ENCODE measurements at regions not wholly inside any gene's neighbourhood (a gene's known extent, or its start where the extent isn't known, plus 50 kb on each side); places are given as distances from the start of the nearest gene placed in this dataset.

- Histone ChIP-seq H4K8ac (ENCODE audit: low read depth in 2 of 2, low read length in 2 of 2) (no peak overlapping the region), H3K56ac (ENCODE audit: extremely low read depth, insufficient read depth, low read length) (no peak overlapping the region), H2AK5ac (ENCODE audit: low read depth, low read length) (no peak overlapping the region), H2BK20ac (ENCODE audit: low read depth, low read length) (no peak overlapping the region), H3K36me3 (ENCODE audit: control insufficient read depth, insufficient read depth, low read length) (no peaks in the 10 kb centered on the region), H3K27ac (ENCODE audit: insufficient read depth, low read length) (no peak overlapping the region), H3K27me3 (ENCODE audit: control insufficient read depth, insufficient read depth, low read length) (no peaks in the 10 kb centered on the region), H3K4ac (ENCODE audit: low read depth, low read length) (no peak overlapping the region), H3K4me3 (ENCODE audit: insufficient read depth, low read depth, low read length) (no peak overlapping the region), H3K79me1 (ENCODE audit: low read depth in 1 of 2, low read length in 2 of 2) (no peaks in the 10 kb centered on the region), H3K18ac (ENCODE audit: low read depth, low read length) (no peak overlapping the region), H3K14ac (replicated peaks; ENCODE audit: low read depth, low read length) (no peak overlapping the region), H3K4me2 (ENCODE audit: low read depth, low read length) (no peak overlapping the region), H4K20me1 (ENCODE audit: insufficient read depth, low read length) (no peaks in the 10 kb centered on the region), H2AFZ (replicated peaks; ENCODE audit: low read length, poor library complexity) (no peak overlapping the region), H3K4me1 (ENCODE audit: control insufficient read depth, insufficient read depth, low read length) (no peaks in the 10 kb centered on the region), H3K23ac (ENCODE audit: low read depth, low read length) (no peak overlapping the region), H3K9me3 (ENCODE audit: control insufficient read depth, insufficient read depth, low read length) (no peaks in the 10 kb centered on the region), H3K9ac (ENCODE audit: low read depth, low read length) (no peak overlapping the region), H3K9me1 (ENCODE audit: insufficient read depth, low read length) (no peaks in the 10 kb centered on the region), H4K91ac (ENCODE audit: insufficient read depth, low read depth, low read length) (no peak overlapping the region), H2BK5ac (ENCODE audit: low read depth, low read length, poor library complexity, severe bottlenecking) (no peak overlapping the region), H2BK120ac (ENCODE audit: low read depth, low read length) (no peak overlapping the region), H4K5ac (ENCODE audit: low read depth, low read length) (no peak overlapping the region), H2AK9ac (replicated peaks; ENCODE audit: low read depth, low read length, poor library complexity) (no peak overlapping the region), H2BK15ac (ENCODE audit: low read depth, low read length) (no peak overlapping the region)
- dilution Hi-C loops (cut with HindIII; ENCODE audit: low sequenced_read_pairs, unreplicated experiment): no loop called here
- ChIA-PET CTCF (no interaction called here), POLR2A (ENCODE audit: unreplicated experiment) (no interaction called here)
- no CpG with 5 or more reads among the region's 11 CpGs for WGBS, 2 experiments (ENCODE audit: extremely low coverage in 2 of 2, insufficient read length in 1 of 2)
- ATAC-seq (ENCODE audit: low read depth) (no peak), DNase-seq (no peak)
- TF ChIP-seq POLR2A (IDR thresholded peaks at IDR 0.05; ENCODE audit: low read depth, low read length) (no peak), CHD1 (IDR thresholded peaks at IDR 0.05; ENCODE audit: low read depth, low read length) (no peak), MAFK (IDR thresholded peaks at IDR 0.05; ENCODE audit: low read depth, low read length) (no peak), BHLHE40 (IDR thresholded peaks at IDR 0.05; ENCODE audit: low read depth, low read length) (no peak), FOS (IDR thresholded peaks at IDR 0.05; ENCODE audit: low read depth, low read length) (no peak), CEBPB (IDR thresholded peaks at IDR 0.05; ENCODE audit: low read depth, low read length) (no peak), USF2 (IDR thresholded peaks at IDR 0.05; ENCODE audit: low read depth, low read length) (no peak), RFX5 (IDR thresholded peaks at IDR 0.05; ENCODE audit: low read depth, low read length) (no peak), SMC3 (IDR thresholded peaks at IDR 0.05; ENCODE audit: low read depth, low read length) (no peak), RCOR1 (IDR thresholded peaks at IDR 0.05; ENCODE audit: insufficient replicate concordance, low read length) (no peak), NFE2L2 (IDR thresholded peaks at IDR 0.05; ENCODE audit: low read depth, low read length) (no peak), MAZ (IDR thresholded peaks at IDR 0.05; ENCODE audit: borderline replicate concordance, low read depth, low read length) (no peak), RAD21 (IDR thresholded peaks at IDR 0.05; ENCODE audit: low read length) (no peak), MXI1 (IDR thresholded peaks at IDR 0.05; ENCODE audit: borderline replicate concordance, low read depth, low read length) (no peak)
- TF ChIP-seq, protein P1, sequence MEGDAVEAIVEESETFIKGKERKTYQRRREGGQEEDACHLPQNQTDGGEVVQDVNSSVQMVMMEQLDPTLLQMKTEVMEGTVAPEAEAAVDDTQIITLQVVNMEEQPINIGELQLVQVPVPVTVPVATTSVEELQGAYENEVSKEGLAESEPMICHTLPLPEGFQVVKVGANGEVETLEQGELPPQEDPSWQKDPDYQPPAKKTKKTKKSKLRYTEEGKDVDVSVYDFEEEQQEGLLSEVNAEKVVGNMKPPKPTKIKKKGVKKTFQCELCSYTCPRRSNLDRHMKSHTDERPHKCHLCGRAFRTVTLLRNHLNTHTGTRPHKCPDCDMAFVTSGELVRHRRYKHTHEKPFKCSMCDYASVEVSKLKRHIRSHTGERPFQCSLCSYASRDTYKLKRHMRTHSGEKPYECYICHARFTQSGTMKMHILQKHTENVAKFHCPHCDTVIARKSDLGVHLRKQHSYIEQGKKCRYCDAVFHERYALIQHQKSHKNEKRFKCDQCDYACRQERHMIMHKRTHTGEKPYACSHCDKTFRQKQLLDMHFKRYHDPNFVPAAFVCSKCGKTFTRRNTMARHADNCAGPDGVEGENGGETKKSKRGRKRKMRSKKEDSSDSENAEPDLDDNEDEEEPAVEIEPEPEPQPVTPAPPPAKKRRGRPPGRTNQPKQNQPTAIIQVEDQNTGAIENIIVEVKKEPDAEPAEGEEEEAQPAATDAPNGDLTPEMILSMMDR (conservative IDR thresholded peaks at IDR 0.05; ENCODE audit: low read depth, low read length): no peak
- TF ChIP-seq, protein P2, sequence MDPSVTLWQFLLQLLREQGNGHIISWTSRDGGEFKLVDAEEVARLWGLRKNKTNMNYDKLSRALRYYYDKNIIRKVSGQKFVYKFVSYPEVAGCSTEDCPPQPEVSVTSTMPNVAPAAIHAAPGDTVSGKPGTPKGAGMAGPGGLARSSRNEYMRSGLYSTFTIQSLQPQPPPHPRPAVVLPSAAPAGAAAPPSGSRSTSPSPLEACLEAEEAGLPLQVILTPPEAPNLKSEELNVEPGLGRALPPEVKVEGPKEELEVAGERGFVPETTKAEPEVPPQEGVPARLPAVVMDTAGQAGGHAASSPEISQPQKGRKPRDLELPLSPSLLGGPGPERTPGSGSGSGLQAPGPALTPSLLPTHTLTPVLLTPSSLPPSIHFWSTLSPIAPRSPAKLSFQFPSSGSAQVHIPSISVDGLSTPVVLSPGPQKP (IDR thresholded peaks at IDR 0.05; ENCODE audit: borderline replicate concordance, low read depth, low read length): no peak
- BruUV-seq (replicated peaks): no TSS peak
- intact Hi-C loops (cut with micrococcal nuclease): no loop called here
- in situ Hi-C loops (cut with MboI; ENCODE audit: low sequenced_read_pairs): no loop called here
These were observed 69.6 kb downstream of the THNSL2 start for GRCh38 chr2:88239781-88240180.
